ENCODE measurements at regions not wholly inside any gene's neighbourhood (a gene's known extent, or its start where the extent isn't known, plus 50 kb on each side); places are given as distances from the start of the nearest gene placed in this dataset.

DNA sequence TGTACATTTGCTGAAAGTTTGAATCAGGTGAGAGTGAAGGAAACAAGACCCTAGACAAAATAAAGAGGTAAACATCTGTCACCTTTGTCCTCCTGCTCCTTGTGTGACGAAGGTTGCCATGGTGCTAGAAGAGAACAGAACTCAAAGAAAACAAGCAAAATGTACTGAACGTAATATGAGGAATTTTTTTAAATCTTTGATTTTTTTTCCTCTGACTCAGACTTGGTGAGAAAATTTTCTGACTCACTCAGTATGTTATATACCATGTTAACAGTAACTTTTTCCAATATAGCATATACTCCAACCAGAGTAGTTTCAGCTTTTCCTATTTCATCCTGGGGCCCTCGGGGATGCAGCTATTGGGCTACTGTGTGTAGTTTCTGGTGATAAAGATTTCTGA lies 2114.6 kb upstream of the PIK3C3 start:
- no peak for TF ChIP-seq POLR2A (IDR thresholded peaks at IDR 0.05)
- TF ChIP-seq, protein P1, sequence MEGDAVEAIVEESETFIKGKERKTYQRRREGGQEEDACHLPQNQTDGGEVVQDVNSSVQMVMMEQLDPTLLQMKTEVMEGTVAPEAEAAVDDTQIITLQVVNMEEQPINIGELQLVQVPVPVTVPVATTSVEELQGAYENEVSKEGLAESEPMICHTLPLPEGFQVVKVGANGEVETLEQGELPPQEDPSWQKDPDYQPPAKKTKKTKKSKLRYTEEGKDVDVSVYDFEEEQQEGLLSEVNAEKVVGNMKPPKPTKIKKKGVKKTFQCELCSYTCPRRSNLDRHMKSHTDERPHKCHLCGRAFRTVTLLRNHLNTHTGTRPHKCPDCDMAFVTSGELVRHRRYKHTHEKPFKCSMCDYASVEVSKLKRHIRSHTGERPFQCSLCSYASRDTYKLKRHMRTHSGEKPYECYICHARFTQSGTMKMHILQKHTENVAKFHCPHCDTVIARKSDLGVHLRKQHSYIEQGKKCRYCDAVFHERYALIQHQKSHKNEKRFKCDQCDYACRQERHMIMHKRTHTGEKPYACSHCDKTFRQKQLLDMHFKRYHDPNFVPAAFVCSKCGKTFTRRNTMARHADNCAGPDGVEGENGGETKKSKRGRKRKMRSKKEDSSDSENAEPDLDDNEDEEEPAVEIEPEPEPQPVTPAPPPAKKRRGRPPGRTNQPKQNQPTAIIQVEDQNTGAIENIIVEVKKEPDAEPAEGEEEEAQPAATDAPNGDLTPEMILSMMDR (IDR thresholded peaks at IDR 0.05 in 8 of 11, conservative IDR thresholded peaks at IDR 0.05 in 3 of 11) = no peak
- no peak for TF ChIP-seq POLR2AphosphoS5 (IDR thresholded peaks at IDR 0.05)
